ENCODE measurements at regions not wholly inside any gene's neighbourhood (a gene's known extent, or its start where the extent isn't known, plus 50 kb on each side); places are given as distances from the start of the nearest gene placed in this dataset.
"Not testable (repeated sequence)": the region's sequence is repeated elsewhere in the genome, so short reads cannot be mapped to it uniquely, and the experiment has no call there.

- DNase-seq = no peak
Observed at GRCh38 chr1:244106837-244107493, 55.9 kb downstream of the ZBTB18 start.

GRCh38 chr1:244111027-244111426 is 59.9 kb downstream of the ZBTB18 start:
- no peak for DNase-seq

GRCh38 chr1:244112041-244112440 is 61.0 kb downstream of the ZBTB18 start:
- no peak for DNase-seq

- DNase-seq = no peak
Observed at GRCh38 chr1:244112636-244113035, 61.6 kb downstream of the ZBTB18 start.

- no peak for DNase-seq
Observed at GRCh38 chr1:244113532-244114320, 62.6 kb downstream of the ZBTB18 start.

GRCh38 chr1:244114892-244115291 is 63.8 kb downstream of the ZBTB18 start:
- no peak for DNase-seq

- DNase-seq = no peak
Observed at GRCh38 chr1:244116946-244117345, 65.9 kb downstream of the ZBTB18 start.

GRCh38 chr1:244118109-244118761 is 67.2 kb downstream of the ZBTB18 start:
- DNase-seq = no peak

- no peak for DNase-seq
Observed at GRCh38 chr1:244128591-244129383, 77.7 kb downstream of the ZBTB18 start.

GRCh38 chr1:244137276-244137675 is 86.2 kb downstream of the ZBTB18 start:
- DNase-seq = no peak

GRCh38 chr1:244137725-244138124 is 86.6 kb downstream of the ZBTB18 start:
- peak; percentile 11 for DNase-seq

GRCh38 chr1:244138399-244138798 is 87.3 kb downstream of the ZBTB18 start:
- DNase-seq = no peak

- no peak for DNase-seq
Observed at GRCh38 chr1:244139655-244140054, 88.6 kb downstream of the ZBTB18 start.

GRCh38 chr1:244140420-244140819 is 89.3 kb downstream of the ZBTB18 start:
- DNase-seq = no peak

- no peak for DNase-seq
Observed at GRCh38 chr1:244144053-244144452, 93.0 kb downstream of the ZBTB18 start.

- DNase-seq = no peak
Observed at GRCh38 chr1:244150071-244150470, 99.0 kb downstream of the ZBTB18 start.

GRCh38 chr1:244150665-244151064 is 99.6 kb downstream of the ZBTB18 start:
- no peak for DNase-seq

GRCh38 chr1:244151537-244151936 is 100.5 kb downstream of the ZBTB18 start:
- DNase-seq = no peak

- no peak for DNase-seq
Observed at GRCh38 chr1:244154508-244154871, 103.4 kb downstream of the ZBTB18 start.

- no peak for DNase-seq
Observed at GRCh38 chr1:244154872-244155531, 103.9 kb downstream of the ZBTB18 start.

GRCh38 chr1:244155661-244156060 is 104.6 kb downstream of the ZBTB18 start:
- no peak for DNase-seq

GRCh38 chr1:244156617-244157016 is 105.5 kb downstream of the ZBTB18 start:
- DNase-seq = not testable (repeated sequence)

Data from activated CD4-positive, alpha-beta T cell treated with anti-CD3 and anti-CD28 coated beads, Interleukin-10, Interleukin-2, amounts not matched to agents 100 ng/mL and 50 ng/mL, durations not matched to agents 16 hours and 8 hours (primary cell).